H9 (cell line): ENCODE measurements at regions not wholly inside any gene's neighbourhood (a gene's known extent, or its start where the extent isn't known, plus 50 kb on each side); places are given as distances from the start of the nearest gene placed in this dataset.
A peak's percentile ranks its signal among the peaks of the same experiment; 100 is the strongest.

Source experiments
- DNase-seq: peaks from one replicate; pipeline ENCODE4 v3.0.0-alpha.2; 2017
- H2AFZ ChIP-seq: one replicate; pipeline ENCODE4 v1.6.1; 2013; ENCODE audit warnings: mild to moderate bottlenecking, low read length, control low read depth, moderate library complexity
- H2AK5ac ChIP-seq: 2 replicates; pipeline ENCODE4 v1.6.1; 2013; ENCODE audit warnings: low read length, control low read depth, mixed read lengths; ENCODE audit not compliant: insufficient read length
- H2BK120ac ChIP-seq: one replicate; pipeline ENCODE4 v1.6.1; 2013; ENCODE audit warnings: low read depth, mild to moderate bottlenecking, low read length, control low read depth, inconsistent platforms; ENCODE audit not compliant: poor library complexity, severe bottlenecking
- H2BK12ac ChIP-seq: 2 replicates; pipeline ENCODE4 v1.6.1; 2013; ENCODE audit warnings: low read length, control low read depth, mixed read lengths, low read depth; ENCODE audit not compliant: insufficient read length
- H2BK15ac ChIP-seq: 2 replicates; pipeline ENCODE4 v1.6.1; 2013; ENCODE audit warnings: low read depth, low read length, control low read depth
- H2BK20ac ChIP-seq: one replicate; pipeline ENCODE4 v1.6.1; 2013; ENCODE audit warnings: low read depth, mild to moderate bottlenecking, low read length, control low read depth, inconsistent platforms; ENCODE audit not compliant: poor library complexity, severe bottlenecking
- H2BK5ac ChIP-seq: 2 replicates; pipeline ENCODE4 v1.6.1; 2013; ENCODE audit warnings: low read length, control low read depth, mixed read lengths; ENCODE audit not compliant: insufficient read length
- H3K14ac ChIP-seq: 2 replicates; pipeline ENCODE4 v1.6.1; 2013; ENCODE audit warnings: low read length, control low read depth; ENCODE audit not compliant: insufficient read depth
- H3K18ac ChIP-seq: 2 replicates; pipeline ENCODE4 v1.6.1; 2013; ENCODE audit warnings: low read depth, mild to moderate bottlenecking, mixed read lengths, low read length, control low read depth; ENCODE audit not compliant: insufficient read length
- H3K23ac ChIP-seq: 2 replicates; pipeline ENCODE4 v1.6.1; 2013; ENCODE audit warnings: low read length, control low read depth, mixed read lengths, low read depth; ENCODE audit not compliant: insufficient read length
- H3K23me2 ChIP-seq: 2 replicates; pipeline ENCODE4 v1.6.1; 2013; ENCODE audit warnings: low read depth, mild to moderate bottlenecking, mixed read lengths, low read length, control low read depth; ENCODE audit not compliant: insufficient read length, poor library complexity, severe bottlenecking
- H3K27ac ChIP-seq: 2 replicates; pipeline ENCODE4 v1.5.1; 2013; ENCODE audit warnings: low read length, control low read depth, mixed read lengths, low read depth; ENCODE audit not compliant: insufficient read length
- H3K27me3 ChIP-seq: 2 replicates; pipeline ENCODE4 v1.6.1; 2013; ENCODE audit warnings: low read length, control low read depth, inconsistent platforms; ENCODE audit not compliant: insufficient read depth
- H3K4ac ChIP-seq: 2 replicates; pipeline ENCODE4 v1.6.1; 2013; ENCODE audit warnings: low read depth, mild to moderate bottlenecking, control low read depth, inconsistent platforms, low read length, moderate library complexity
- H3K4me1 ChIP-seq: 2 replicates; pipeline ENCODE4 v1.6.1; 2013; ENCODE audit warnings: low read length, control low read depth, inconsistent platforms; ENCODE audit not compliant: insufficient read depth
- H3K4me2 ChIP-seq: 2 replicates; pipeline ENCODE4 v1.6.1; 2013; ENCODE audit warnings: low read length, control low read depth, mixed read lengths; ENCODE audit not compliant: insufficient read length, insufficient read depth
- H3K56ac ChIP-seq: 2 replicates; pipeline ENCODE4 v1.6.1; 2013; ENCODE audit warnings: low read depth, mild to moderate bottlenecking, mixed read lengths, low read length, control low read depth; ENCODE audit not compliant: insufficient read length
- H3K79me1 ChIP-seq: 2 replicates; pipeline ENCODE4 v1.6.1; 2013; ENCODE audit warnings: low read depth, mild to moderate bottlenecking, moderate library complexity, low read length, control low read depth, inconsistent platforms; ENCODE audit not compliant: insufficient read depth, poor library complexity, severe bottlenecking
- H3K79me2 ChIP-seq: 2 replicates; pipeline ENCODE4 v1.6.1; 2013; ENCODE audit warnings: low read length, control low read depth, inconsistent platforms; ENCODE audit not compliant: insufficient read depth
- H3K9ac ChIP-seq: 2 replicates; pipeline ENCODE4 v1.6.1; 2013; ENCODE audit warnings: low read length, control low read depth, mixed read lengths; ENCODE audit not compliant: insufficient read length; ENCODE audit errors: extremely low read depth
- H3K9me3 ChIP-seq: one replicate; pipeline ENCODE4 v1.6.1; 2013; ENCODE audit warnings: low read depth, low read length, inconsistent platforms; ENCODE audit not compliant: control insufficient read depth
- H3T11ph ChIP-seq: one replicate; pipeline ENCODE4 v1.6.1; 2013; ENCODE audit warnings: mild to moderate bottlenecking, low read length, control low read depth, inconsistent platforms
- H4K20me1 ChIP-seq: one replicate; pipeline ENCODE4 v1.6.1; 2013; ENCODE audit not compliant: control insufficient read depth, insufficient read length, insufficient read depth
- H4K5ac ChIP-seq: 2 replicates; pipeline ENCODE4 v1.6.1; 2013; ENCODE audit warnings: low read depth, mild to moderate bottlenecking, mixed read lengths, low read length, control low read depth; ENCODE audit not compliant: insufficient read length
- H4K8ac ChIP-seq: replicated peaks from 2 replicates; pipeline ENCODE4 v1.6.1; 2013; ENCODE audit warnings: low read length, control low read depth, mixed read lengths, low read depth; ENCODE audit not compliant: insufficient read length
- H4K91ac ChIP-seq: 2 replicates; pipeline ENCODE4 v1.6.1; 2013; ENCODE audit warnings: low read depth, mild to moderate bottlenecking, moderate library complexity, mixed read lengths, low read length, control low read depth; ENCODE audit not compliant: insufficient read length
- H3K27ac Mint-ChIP-seq, 3 experiments: 2 replicates in 2 of 3; 3 replicates in 1 of 3; pipeline ENCODE4 v1.8.0; 2020 to 2021; ENCODE audit warnings: mixed read lengths in 3 of 3, mild to moderate bottlenecking in 1 of 3, moderate library complexity in 1 of 3
- H3K27me3 Mint-ChIP-seq: 2 replicates; pipeline ENCODE4 v1.8.0; 2021; ENCODE audit warnings: low read depth, mild to moderate bottlenecking, moderate library complexity, mixed read lengths
- H3K36me3 Mint-ChIP-seq, 3 experiments: 2 replicates in 2 of 3; 3 replicates in 1 of 3; pipeline ENCODE4 v1.8.0; 2020 to 2021; ENCODE audit warnings: low read depth in 3 of 3, mixed read lengths in 3 of 3; ENCODE audit not compliant: insufficient read depth in 1 of 3
- H3K4me1 Mint-ChIP-seq, 2 experiments: 2 replicates each; pipeline ENCODE4 v1.8.0; 2020; ENCODE audit warnings: mixed read lengths in 2 of 2
- H3K4me3 Mint-ChIP-seq, 2 experiments: 2 replicates in 1 of 2; 3 replicates in 1 of 2; pipeline ENCODE4 v1.8.0; 2020 to 2021; ENCODE audit warnings: mild to moderate bottlenecking in 2 of 2, mixed read lengths in 2 of 2, moderate library complexity in 1 of 2
- H3K9me3 Mint-ChIP-seq, 2 experiments: 2 replicates in 1 of 2; 3 replicates in 1 of 2; pipeline ENCODE4 v1.8.0; 2020; ENCODE audit warnings: mild to moderate bottlenecking in 2 of 2, mixed read lengths in 2 of 2, moderate library complexity in 1 of 2
- WGBS: extraction: QIAGEN DNeasy Blood & Tissue Kit; methylation state at CpG from one replicate; pipeline ENCODE4 v1.1.7; 2013; ENCODE audit warnings: missing lambda C conversion rate, low lambda C conversion rate, mixed read lengths; ENCODE audit not compliant: insufficient read length; ENCODE audit errors: extremely low coverage; 5-methylcytosine and 5-hydroxymethylcytosine counted together
- TF ChIP-seq, protein P1 (sequence below): fragments of 200-600 bp; sonication (generic); conservative IDR thresholded peaks from 3 replicates; pipeline ENCODE4 v1.8.0; 2021; ENCODE audit warnings: antibody characterized with exemption, mild to moderate bottlenecking

DNA sequence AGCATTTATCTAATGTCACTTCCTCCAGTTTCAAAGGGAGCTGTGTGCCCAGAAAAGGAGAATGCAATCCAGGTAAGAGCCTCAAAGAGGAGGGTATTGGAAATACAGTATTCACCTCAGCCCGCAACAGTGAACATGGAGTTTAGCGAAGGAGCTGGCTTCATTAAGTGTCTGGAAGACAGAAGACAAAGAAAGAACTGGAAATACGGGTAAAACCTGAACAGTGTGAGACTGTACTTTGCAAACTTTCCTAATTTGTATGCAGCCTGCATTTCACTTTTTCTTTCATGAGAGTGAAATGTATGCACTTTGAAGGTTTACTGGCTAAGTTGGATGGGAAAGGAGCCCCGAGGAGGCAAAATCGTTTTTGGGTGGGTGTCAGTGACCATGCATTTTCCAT is 478.4 kb downstream of the HS3ST3B1 start:
- Mint-ChIP-seq H3K4me1 (peaks cover 47 to 55% of the 10 kb centered on the region in 2 experiments), H3K9me3 (peaks cover 3 to 7% of the 10 kb centered on the region in 2 experiments), H3K4me3 (no peak overlapping the region), H3K27me3 (peaks cover 3% of the 10 kb centered on the region; the same call in 1 of the 2 replicates), H3K36me3 (peaks cover 0 to 8% (median 0%) of the 10 kb centered on the region in 3 experiments; a peak in 4 of 7 replicates), H3K27ac (peak overlapping the region in 1 of 3 experiments; percentile 14; a peak in 1 of 7 replicates)
- no peak overlapping the region for H2AK5ac ChIP-seq
- H3K9me3 ChIP-seq, result no peaks in the 10 kb centered on the region
- H3K14ac ChIP-seq, result no peak overlapping the region
- no peak overlapping the region for H3K56ac ChIP-seq
- no peaks in the 10 kb centered on the region for H4K20me1 ChIP-seq
- no peak overlapping the region for H3K27ac ChIP-seq
- no peak for DNase-seq
- peaks cover 17% of the 10 kb centered on the region; the same call in 1 of the 2 replicates for H3K4me1 ChIP-seq
- no peak overlapping the region for H4K5ac ChIP-seq
- TF ChIP-seq, protein P1, sequence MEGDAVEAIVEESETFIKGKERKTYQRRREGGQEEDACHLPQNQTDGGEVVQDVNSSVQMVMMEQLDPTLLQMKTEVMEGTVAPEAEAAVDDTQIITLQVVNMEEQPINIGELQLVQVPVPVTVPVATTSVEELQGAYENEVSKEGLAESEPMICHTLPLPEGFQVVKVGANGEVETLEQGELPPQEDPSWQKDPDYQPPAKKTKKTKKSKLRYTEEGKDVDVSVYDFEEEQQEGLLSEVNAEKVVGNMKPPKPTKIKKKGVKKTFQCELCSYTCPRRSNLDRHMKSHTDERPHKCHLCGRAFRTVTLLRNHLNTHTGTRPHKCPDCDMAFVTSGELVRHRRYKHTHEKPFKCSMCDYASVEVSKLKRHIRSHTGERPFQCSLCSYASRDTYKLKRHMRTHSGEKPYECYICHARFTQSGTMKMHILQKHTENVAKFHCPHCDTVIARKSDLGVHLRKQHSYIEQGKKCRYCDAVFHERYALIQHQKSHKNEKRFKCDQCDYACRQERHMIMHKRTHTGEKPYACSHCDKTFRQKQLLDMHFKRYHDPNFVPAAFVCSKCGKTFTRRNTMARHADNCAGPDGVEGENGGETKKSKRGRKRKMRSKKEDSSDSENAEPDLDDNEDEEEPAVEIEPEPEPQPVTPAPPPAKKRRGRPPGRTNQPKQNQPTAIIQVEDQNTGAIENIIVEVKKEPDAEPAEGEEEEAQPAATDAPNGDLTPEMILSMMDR, result no peak
- no peak overlapping the region for H2AFZ ChIP-seq
- H4K8ac ChIP-seq, result no peak overlapping the region
- no peak overlapping the region for H2BK5ac ChIP-seq
- H2BK12ac ChIP-seq, result no peak overlapping the region
- H3T11ph ChIP-seq, result no peak overlapping the region
- no peaks in the 10 kb centered on the region for H3K23me2 ChIP-seq
- H2BK15ac ChIP-seq, result no peak overlapping the region
- no peak overlapping the region for H3K4me2 ChIP-seq
- no peak overlapping the region for H3K4ac ChIP-seq
- H3K79me2 ChIP-seq, result no peaks in the 10 kb centered on the region
- H3K23ac ChIP-seq, result no peak overlapping the region
- H3K9ac ChIP-seq, result no peak overlapping the region
- H2BK120ac ChIP-seq, result no peak overlapping the region
- no peak overlapping the region for H3K18ac ChIP-seq
- H4K91ac ChIP-seq, result no peak overlapping the region
- H2BK20ac ChIP-seq, result no peak overlapping the region
- H3K27me3 ChIP-seq, result no peaks in the 10 kb centered on the region
- H3K79me1 ChIP-seq, result no peaks in the 10 kb centered on the region
- WGBS, result no CpG with 5 or more reads among the region's 5 CpGs
